Lung (tissue), 11 donors: ENCODE measurements at regions not wholly inside any gene's neighbourhood (a gene's known extent, or its start where the extent isn't known, plus 50 kb on each side); places are given as distances from the start of the nearest gene placed in this dataset.

Experiments used
- ATAC-seq: fragments of 200-7000 bp; cut with Tn5 transposase; one replicate; pipeline ENCODE4 v1.9.1; 2020; ENCODE audit warnings: moderate number of reproducible peaks; ENCODE audit not compliant: insufficient read depth, low FRiP score
- DNase-seq, 3 donors: peaks; one replicate each; pipeline ENCODE4 v3.0.0-alpha.2; 2013 to 2017
- H3K27ac ChIP-seq, 2 donors: one replicate each; pipeline ENCODE4 v1.5.1; 2013; ENCODE audit warnings: mild to moderate bottlenecking in 2 of 2, moderate library complexity in 2 of 2, control low read depth in 1 of 2, inconsistent platforms in 1 of 2, low read depth in 1 of 2, low read length in 1 of 2
- H3K27me3 ChIP-seq, 3 donors: one replicate each; pipeline ENCODE4 v1.5.1; 2013; ENCODE audit warnings: low read length in 2 of 3; ENCODE audit not compliant: control insufficient read depth in 3 of 3, insufficient read depth in 3 of 3
- H3K36me3 ChIP-seq, 4 donors: one replicate each; pipeline ENCODE4 v1.5.1; 2013; ENCODE audit warnings: low read length in 4 of 4, mild to moderate bottlenecking in 1 of 4, moderate library complexity in 1 of 4; ENCODE audit not compliant: control insufficient read depth in 4 of 4, insufficient read depth in 4 of 4
- H3K4me1 ChIP-seq, 5 donors: one replicate each; pipeline ENCODE4 v1.5.1; 2013; ENCODE audit warnings: low read length in 5 of 5, mild to moderate bottlenecking in 2 of 5, moderate library complexity in 1 of 5; ENCODE audit not compliant: control insufficient read depth in 5 of 5, insufficient read depth in 5 of 5
- H3K4me3 ChIP-seq: one replicate; pipeline ENCODE4 v1.5.1; 2013; ENCODE audit warnings: mild to moderate bottlenecking, control low read depth, moderate library complexity
- H3K9ac ChIP-seq, 2 donors: one replicate each; pipeline ENCODE4 v1.5.1; 2013; ENCODE audit warnings: low read length in 2 of 2, control low read depth in 1 of 2; ENCODE audit not compliant: insufficient read depth in 1 of 2
- H3K9me3 ChIP-seq, 4 donors: one replicate each; pipeline ENCODE4 v1.5.1; 2013; ENCODE audit warnings: low read length in 3 of 4, mild to moderate bottlenecking in 1 of 4, moderate library complexity in 1 of 4; ENCODE audit not compliant: control insufficient read depth in 4 of 4, insufficient read depth in 3 of 4
- WGBS, 2 donors: extraction: QIAGEN DNeasy Blood & Tissue Kit; methylation state at CpG; one replicate each; pipeline ENCODE4 v1.1.7; 2013; 5-methylcytosine and 5-hydroxymethylcytosine counted together
- TF ChIP-seq, protein P1 (sequence below): IDR thresholded peaks from 2 replicates; pipeline ENCODE4 v1.5.1; 2012; ENCODE audit warnings: mild to moderate bottlenecking; ENCODE audit errors: control extremely low read depth, extremely low read depth
- donor health status: control.
- donor health status: control.
- donor health status: Bipolar disorder and iron deficiency.
- donor health status: healthy.
- donor health status: DM: yes; HTN: yes; CAD: no.

GRCh38 chr4:28391877-28392276 lies 1531.2 kb downstream of the STIM2 start:
- Histone ChIP-seq H3K4me3 (no peak overlapping the region), H3K9ac (no peak overlapping the region), H3K4me1 (no peaks in the 10 kb centered on the region), H3K9me3 (peaks cover 0 to 1% (median 0%) of the 10 kb centered on the region in 4 donors), H3K36me3 (no peaks in the 10 kb centered on the region), H3K27ac (no peak overlapping the region), H3K27me3 (no peaks in the 10 kb centered on the region)
- TF ChIP-seq, protein P1, sequence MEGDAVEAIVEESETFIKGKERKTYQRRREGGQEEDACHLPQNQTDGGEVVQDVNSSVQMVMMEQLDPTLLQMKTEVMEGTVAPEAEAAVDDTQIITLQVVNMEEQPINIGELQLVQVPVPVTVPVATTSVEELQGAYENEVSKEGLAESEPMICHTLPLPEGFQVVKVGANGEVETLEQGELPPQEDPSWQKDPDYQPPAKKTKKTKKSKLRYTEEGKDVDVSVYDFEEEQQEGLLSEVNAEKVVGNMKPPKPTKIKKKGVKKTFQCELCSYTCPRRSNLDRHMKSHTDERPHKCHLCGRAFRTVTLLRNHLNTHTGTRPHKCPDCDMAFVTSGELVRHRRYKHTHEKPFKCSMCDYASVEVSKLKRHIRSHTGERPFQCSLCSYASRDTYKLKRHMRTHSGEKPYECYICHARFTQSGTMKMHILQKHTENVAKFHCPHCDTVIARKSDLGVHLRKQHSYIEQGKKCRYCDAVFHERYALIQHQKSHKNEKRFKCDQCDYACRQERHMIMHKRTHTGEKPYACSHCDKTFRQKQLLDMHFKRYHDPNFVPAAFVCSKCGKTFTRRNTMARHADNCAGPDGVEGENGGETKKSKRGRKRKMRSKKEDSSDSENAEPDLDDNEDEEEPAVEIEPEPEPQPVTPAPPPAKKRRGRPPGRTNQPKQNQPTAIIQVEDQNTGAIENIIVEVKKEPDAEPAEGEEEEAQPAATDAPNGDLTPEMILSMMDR = no peak
- no peak for ATAC-seq
- DNase-seq = no peak
- 71 to 74% methylated on average over 4 of the region's 4 CpGs for WGBS, 2 donors

DNA sequence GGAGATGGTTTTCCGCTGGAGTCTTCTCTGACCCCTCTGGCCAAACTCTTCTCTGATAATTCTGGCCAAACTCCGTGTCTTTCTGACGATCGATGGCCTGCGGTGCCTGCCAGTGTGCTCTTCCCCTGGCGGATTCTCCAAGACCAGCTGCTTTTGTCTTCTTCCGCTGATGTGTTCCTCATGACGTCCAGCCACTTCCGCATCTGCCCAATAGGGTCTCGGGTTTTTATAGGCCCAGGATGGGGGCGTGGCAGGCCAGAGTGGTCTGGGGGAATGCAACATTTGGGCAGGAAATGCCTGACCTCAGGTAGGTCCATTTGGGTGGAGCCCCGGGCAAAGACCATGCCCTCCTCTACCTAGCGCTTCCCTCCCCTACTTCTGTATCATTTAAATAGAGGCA lies 1542.1 kb downstream of the STIM2 start:
- ATAC-seq (no peak), DNase-seq (no peak)
- Histone ChIP-seq H3K27me3 (no peaks in the 10 kb centered on the region), H3K9me3 (peaks cover 0 to 5% (median 1%) of the 10 kb centered on the region in 4 donors), H3K9ac (no peak overlapping the region), H3K36me3 (no peaks in the 10 kb centered on the region), H3K4me3 (no peak overlapping the region), H3K27ac (no peak overlapping the region), H3K4me1 (no peaks in the 10 kb centered on the region)
- TF ChIP-seq, protein P1 = no peak
- 89 to 90% methylated on average over 13 of the region's 13 CpGs for WGBS, 2 donors

DNA sequence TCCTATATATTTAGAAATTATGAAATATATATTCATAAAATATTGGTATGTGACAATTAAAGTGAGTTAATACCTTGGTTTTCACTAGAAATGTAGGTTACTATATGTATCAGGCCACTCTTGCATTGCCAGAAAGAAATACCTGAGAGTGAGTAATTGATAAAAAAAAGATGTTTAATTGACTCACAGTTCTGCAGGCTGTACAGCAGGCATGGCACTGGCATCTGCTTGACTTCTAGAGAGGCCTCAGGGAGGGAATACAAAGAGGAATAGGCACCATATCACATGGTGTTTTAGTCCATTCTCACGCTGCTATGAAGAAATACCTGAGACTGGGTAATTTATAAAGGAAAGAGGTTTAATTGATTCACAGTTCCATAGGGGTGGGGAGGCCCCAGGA lies 1560.6 kb downstream of the STIM2 start:
- WGBS, 2 donors = 79 to 85% methylated on average over 1 of the region's 1 CpG
- Histone ChIP-seq H3K27me3 (no peaks in the 10 kb centered on the region), H3K4me1 (peaks cover 0 to 4% (median 0%) of the 10 kb centered on the region in 5 donors), H3K9me3 (no peaks in the 10 kb centered on the region), H3K36me3 (no peaks in the 10 kb centered on the region), H3K4me3 (no peak overlapping the region), H3K27ac (no peak overlapping the region), H3K9ac (no peak overlapping the region)
- ATAC-seq (no peak), DNase-seq (no peak)
- TF ChIP-seq, protein P1 = no peak

- TF ChIP-seq, protein P1 = no peak
- DNase-seq = no peak
- 66 to 67% methylated on average over 1 of the region's 1 CpG for WGBS, 2 donors
- Histone ChIP-seq H3K9me3 (no peaks in the 10 kb centered on the region), H3K4me1 (peaks cover 0 to 4% (median 0%) of the 10 kb centered on the region in 5 donors), H3K4me3 (no peak overlapping the region), H3K27me3 (no peaks in the 10 kb centered on the region), H3K27ac (no peak overlapping the region), H3K36me3 (no peaks in the 10 kb centered on the region), H3K9ac (no peak overlapping the region)
- ATAC-seq = no peak
Measured at GRCh38 chr4:28426251-28426650, 1565.6 kb downstream of the STIM2 start.
